ENCODE measurements at regions not wholly inside any gene's neighbourhood (a gene's known extent, or its start where the extent isn't known, plus 50 kb on each side); places are given as distances from the start of the nearest gene placed in this dataset.

GRCh38 chr5:5558102-5558501 is 135.6 kb downstream of the ICE1 start:
- TF ChIP-seq CTCF (conservative IDR thresholded peaks at IDR 0.05; ENCODE audit: low read depth, low read length), result no peak
- TF ChIP-seq EZH2phosphoT487 (IDR thresholded peaks at IDR 0.05; ENCODE audit: borderline replicate concordance, low read length), result no peak
- no peak for TF ChIP-seq EZH2 (IDR thresholded peaks at IDR 0.05; ENCODE audit: low read length, unreplicated experiment)
- H3K27ac ChIP-seq (ENCODE audit: low read length), result no peak overlapping the region
- intact Hi-C loops (cut with micrococcal nuclease), result no loop called here
- H3K4me2 ChIP-seq (ENCODE audit: low read length), result no peak overlapping the region
- no peaks in the 10 kb centered on the region for H4K20me1 ChIP-seq (ENCODE audit: low read length)
- no peaks in the 10 kb centered on the region for H3K4me1 ChIP-seq (ENCODE audit: insufficient read depth, low read length)
- H2AFZ ChIP-seq (ENCODE audit: low read length), result no peak overlapping the region
- H3K27me3 ChIP-seq (ENCODE audit: low read length), result peaks cover 53% of the 10 kb centered on the region
- no TSS peak for BruUV-seq (replicated peaks)
- ChIA-PET POLR2A (ENCODE audit: unreplicated experiment) (no interaction called here), CTCF (no interaction called here)
- H3K4me3 ChIP-seq (ENCODE audit: low read length), result no peak overlapping the region
- H3K9me3 ChIP-seq (ENCODE audit: low read length), result peaks cover 4% of the 10 kb centered on the region; the same call in 1 of the 2 replicates
- no peaks in the 10 kb centered on the region for H3K36me3 ChIP-seq (ENCODE audit: low read depth, low read length)
- no peaks in the 10 kb centered on the region for H3K79me2 ChIP-seq (ENCODE audit: low read length)
- H3K9ac ChIP-seq (ENCODE audit: low read length), result no peak overlapping the region
- H3F3A ChIP-seq (ENCODE audit: low read length, unreplicated experiment), result no peaks in the 10 kb centered on the region
- DNase-seq (no peak), ATAC-seq (no peak)
- H3K9me2 ChIP-seq (replicated peaks; ENCODE audit: low read length), result no peaks in the 10 kb centered on the region

GRCh38 chr5:5551499-5551898 is 129.0 kb downstream of the ICE1 start:
- Histone ChIP-seq H3K79me2 (ENCODE audit: low read length) (no peaks in the 10 kb centered on the region), H3K4me2 (ENCODE audit: low read length) (no peak overlapping the region), H4K20me1 (ENCODE audit: low read length) (no peaks in the 10 kb centered on the region), H2AFZ (ENCODE audit: low read length) (no peak overlapping the region), H3K36me3 (ENCODE audit: low read depth, low read length) (no peaks in the 10 kb centered on the region), H3K9me2 (replicated peaks; ENCODE audit: low read length) (no peaks in the 10 kb centered on the region), H3F3A (ENCODE audit: low read length, unreplicated experiment) (no peaks in the 10 kb centered on the region), H3K9ac (ENCODE audit: low read length) (no peak overlapping the region), H3K4me3 (ENCODE audit: low read length) (no peak overlapping the region), H3K27me3 (ENCODE audit: low read length) (peaks cover 15% of the 10 kb centered on the region; the same call in 1 of the 2 replicates), H3K4me1 (ENCODE audit: insufficient read depth, low read length) (no peaks in the 10 kb centered on the region), H3K27ac (ENCODE audit: low read length) (no peak overlapping the region), H3K9me3 (ENCODE audit: low read length) (peaks cover 7% of the 10 kb centered on the region; the same call in 1 of the 2 replicates)
- ChIA-PET POLR2A (ENCODE audit: unreplicated experiment) (no interaction called here), CTCF (no interaction called here)
- TF ChIP-seq EZH2 (IDR thresholded peaks at IDR 0.05; ENCODE audit: low read length, unreplicated experiment) (no peak), EZH2phosphoT487 (IDR thresholded peaks at IDR 0.05; ENCODE audit: borderline replicate concordance, low read length) (no peak), CTCF (conservative IDR thresholded peaks at IDR 0.05; ENCODE audit: low read depth, low read length) (no peak)
- no TSS peak for BruUV-seq (replicated peaks)
- no peak for ATAC-seq
- no peak for DNase-seq
- intact Hi-C loops (cut with micrococcal nuclease), result no loop called here

GRCh38 chr5:5546408-5546807 is 123.9 kb downstream of the ICE1 start:
- H3F3A ChIP-seq (ENCODE audit: low read length, unreplicated experiment), result no peaks in the 10 kb centered on the region
- intact Hi-C loops (cut with micrococcal nuclease), result no loop called here
- H3K4me2 ChIP-seq (ENCODE audit: low read length), result no peak overlapping the region
- TF ChIP-seq EZH2 (IDR thresholded peaks at IDR 0.05; ENCODE audit: low read length, unreplicated experiment) (no peak), EZH2phosphoT487 (IDR thresholded peaks at IDR 0.05; ENCODE audit: borderline replicate concordance, low read length) (no peak), CTCF (conservative IDR thresholded peaks at IDR 0.05; ENCODE audit: low read depth, low read length) (no peak)
- H3K9me2 ChIP-seq (replicated peaks; ENCODE audit: low read length), result no peaks in the 10 kb centered on the region
- H3K27ac ChIP-seq (ENCODE audit: low read length), result no peak overlapping the region
- H3K4me3 ChIP-seq (ENCODE audit: low read length), result no peak overlapping the region
- DNase-seq (no peak), ATAC-seq (no peak)
- no peaks in the 10 kb centered on the region for H3K9me3 ChIP-seq (ENCODE audit: low read length)
- no peak overlapping the region for H2AFZ ChIP-seq (ENCODE audit: low read length)
- no peak overlapping the region for H3K9ac ChIP-seq (ENCODE audit: low read length)
- no peaks in the 10 kb centered on the region for H3K4me1 ChIP-seq (ENCODE audit: insufficient read depth, low read length)
- BruUV-seq (replicated peaks), result no TSS peak
- CTCF ChIA-PET, result no interaction called here
- POLR2A ChIA-PET (ENCODE audit: unreplicated experiment), result no interaction called here
- H3K27me3 ChIP-seq (ENCODE audit: low read length), result peaks cover 38% of the 10 kb centered on the region
- no peaks in the 10 kb centered on the region for H3K79me2 ChIP-seq (ENCODE audit: low read length)
- H3K36me3 ChIP-seq (ENCODE audit: low read depth, low read length), result no peaks in the 10 kb centered on the region
- no peaks in the 10 kb centered on the region for H4K20me1 ChIP-seq (ENCODE audit: low read length)

Data from PC-3 (cell line).